B cell (primary cell): ENCODE measurements at regions not wholly inside any gene's neighbourhood (a gene's known extent, or its start where the extent isn't known, plus 50 kb on each side); places are given as distances from the start of the nearest gene placed in this dataset.

Experiments
- CTCF ChIP-seq: fragments of 200-600 bp; IDR thresholded peaks from one replicate; pipeline ENCODE4 v1.8.0; 2022; ENCODE audit warnings: antibody characterized with exemption, mild to moderate bottlenecking
- EZH2 ChIP-seq: IDR thresholded peaks from 2 replicates; pipeline ENCODE4 v1.6.1; 2012; ENCODE audit warnings: borderline replicate concordance, low read depth, mild to moderate bottlenecking, moderate library complexity, low read length; ENCODE audit not compliant: insufficient read depth, poor library complexity, severe bottlenecking

GRCh38 chr2:51953931-51954330, 922.0 kb upstream of the NRXN1 start:
- no peak for TF ChIP-seq CTCF
- TF ChIP-seq EZH2: no peak
